Stimulated activated CD4-positive, alpha-beta T cell treated with anti-CD3 and anti-CD28 coated beads, Interleukin-15, amount 100 ng/mL, for 1 hour (primary cell): ENCODE measurements at regions not wholly inside any gene's neighbourhood (a gene's known extent, or its start where the extent isn't known, plus 50 kb on each side); places are given as distances from the start of the nearest gene placed in this dataset.
"Not testable (repeated sequence)": the region's sequence is repeated elsewhere in the genome, so short reads cannot be mapped to it uniquely, and the experiment has no call there.

Experiments
- DNase-seq, 2 donors: peaks; one replicate each; pipeline ENCODE4 v3.0.0-alpha.2; 2020; ENCODE audit warnings: low read depth in 1 of 2, low spot score in 1 of 2

DNA sequence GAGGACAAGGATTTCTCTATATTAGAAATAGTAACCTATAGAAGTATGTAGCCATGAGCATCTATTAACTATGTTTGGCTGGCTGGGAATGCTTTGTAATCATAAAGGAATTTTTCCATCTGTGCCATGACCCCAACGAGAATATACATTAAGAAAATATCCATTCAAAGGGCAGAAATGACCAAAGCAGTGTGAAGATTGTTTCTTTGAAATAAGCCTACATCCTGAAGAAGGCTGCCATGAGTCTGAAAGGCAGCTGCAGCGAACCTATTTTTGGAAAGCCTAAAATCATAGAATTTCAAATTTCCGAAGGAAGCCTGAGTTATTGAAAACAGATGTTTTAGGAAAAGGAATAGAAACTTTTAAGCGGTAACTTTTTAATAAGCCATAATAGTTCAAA is 244.2 kb upstream of the FOXK1 start:
- DNase-seq: no peak

DNA sequence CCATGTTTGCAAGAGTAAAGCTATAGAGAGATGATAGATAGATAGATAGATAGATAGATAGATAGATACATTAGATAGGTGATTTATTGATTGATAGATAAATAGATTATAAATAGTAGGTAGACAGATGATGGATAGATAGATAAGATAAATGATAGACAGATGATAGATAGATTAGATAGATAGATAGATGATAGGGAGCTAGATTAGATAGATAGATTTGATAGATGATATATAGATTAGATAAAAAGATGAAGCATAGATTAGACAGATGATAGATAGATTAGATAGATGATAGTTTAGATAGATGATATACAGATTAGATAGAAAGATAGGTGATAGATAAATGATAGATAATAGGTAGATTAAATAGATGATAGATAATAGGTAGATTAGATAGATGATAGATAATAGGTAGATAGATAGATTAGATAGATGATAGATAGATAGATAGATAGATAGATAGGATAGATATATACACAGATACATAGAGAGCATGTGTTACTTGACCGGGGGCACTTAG is 243.3 kb upstream of the FOXK1 start:
- DNase-seq: no peak

DNA sequence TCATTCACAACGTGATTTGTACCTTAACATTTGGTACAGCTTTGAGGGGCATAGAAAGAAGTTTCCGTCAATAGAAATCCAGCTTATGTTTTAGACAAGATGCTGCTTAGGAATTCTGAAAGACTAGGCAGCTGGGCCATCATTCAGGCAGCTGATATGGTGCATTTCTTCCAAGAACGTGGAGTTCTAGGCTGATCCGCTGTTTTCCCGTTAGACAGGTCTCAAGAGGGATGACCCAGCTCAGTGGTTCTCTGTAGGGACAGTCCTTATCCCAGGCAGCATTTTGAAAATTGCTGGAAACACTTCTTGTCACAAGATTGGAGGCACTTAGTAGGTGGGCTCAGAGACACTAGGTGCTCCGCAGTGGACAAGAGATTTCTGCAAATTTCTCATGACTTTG is 242.7 kb upstream of the FOXK1 start:
- no peak for DNase-seq

DNA sequence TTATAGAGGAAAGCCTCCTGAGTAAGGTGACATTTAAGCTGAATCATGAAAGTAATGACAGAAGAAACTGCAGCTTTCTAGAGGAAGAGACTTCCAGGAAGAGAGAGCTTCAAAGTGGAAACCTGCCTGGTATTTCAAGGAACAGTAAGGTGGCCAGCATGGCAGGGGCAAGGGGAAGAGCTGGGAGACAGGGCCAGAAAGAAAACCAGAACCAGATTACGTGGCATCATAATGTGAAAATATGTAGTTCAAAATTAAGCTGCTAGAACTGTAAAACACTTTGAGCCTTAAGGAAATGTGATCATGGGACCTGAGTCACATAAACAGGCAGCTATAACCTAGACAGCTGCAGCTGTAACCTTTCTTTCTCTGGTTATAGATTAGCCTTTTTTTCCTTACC is 238.0 kb upstream of the FOXK1 start:
- DNase-seq: no peak

DNA sequence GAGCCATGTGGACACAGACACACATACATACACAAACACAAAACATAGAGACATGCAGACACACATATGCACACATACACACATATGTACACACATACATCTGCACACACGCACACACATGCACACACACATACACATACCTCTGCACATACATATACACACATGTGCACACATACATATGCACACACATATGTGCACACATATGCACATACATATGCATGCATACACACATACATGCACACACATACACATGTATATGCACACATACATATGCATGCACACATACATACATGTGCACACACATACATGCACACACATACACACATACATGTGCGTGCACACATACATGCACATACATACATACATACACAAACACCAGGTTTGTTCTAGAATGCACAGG is 236.3 kb upstream of the FOXK1 start:
- no peak for DNase-seq

DNA sequence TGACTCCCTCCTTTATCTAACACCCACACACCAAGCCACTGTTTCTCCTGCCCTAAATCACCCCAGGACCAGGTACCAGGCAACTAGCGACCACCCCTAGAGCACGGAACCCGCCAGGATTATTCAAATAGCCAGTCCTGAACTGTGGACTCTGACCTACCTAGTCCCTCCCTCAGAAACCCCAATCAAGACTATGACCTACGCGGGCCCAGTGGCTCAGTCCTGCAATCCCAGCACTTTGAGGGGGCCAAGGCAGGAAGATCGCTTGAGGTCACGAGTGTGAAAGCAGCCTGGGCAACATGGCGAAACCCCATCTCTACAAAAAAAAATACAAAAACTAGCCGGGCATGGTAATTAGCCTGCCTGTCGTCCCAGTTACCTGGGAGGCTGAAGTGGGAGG is 232.8 kb upstream of the FOXK1 start:
- no peak for DNase-seq

DNA sequence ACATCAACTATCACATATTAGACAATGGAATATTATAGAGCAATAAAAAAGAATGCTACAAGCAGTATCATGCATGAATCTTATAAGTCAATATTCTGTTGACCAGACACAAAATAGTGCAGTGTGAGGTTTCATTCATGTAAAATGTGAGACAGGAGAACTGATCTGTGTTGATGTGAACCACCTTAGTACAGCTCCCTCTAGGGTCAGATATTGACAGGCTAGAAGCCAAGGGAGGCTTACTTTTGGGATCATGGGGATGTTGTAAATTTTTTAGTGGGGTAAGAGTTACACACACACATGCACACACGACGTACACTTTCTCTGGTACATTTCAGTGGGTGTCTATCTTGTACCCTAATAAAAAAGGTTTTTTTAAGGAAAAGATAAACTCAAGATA is 231.6 kb upstream of the FOXK1 start:
- no peak for DNase-seq

DNA sequence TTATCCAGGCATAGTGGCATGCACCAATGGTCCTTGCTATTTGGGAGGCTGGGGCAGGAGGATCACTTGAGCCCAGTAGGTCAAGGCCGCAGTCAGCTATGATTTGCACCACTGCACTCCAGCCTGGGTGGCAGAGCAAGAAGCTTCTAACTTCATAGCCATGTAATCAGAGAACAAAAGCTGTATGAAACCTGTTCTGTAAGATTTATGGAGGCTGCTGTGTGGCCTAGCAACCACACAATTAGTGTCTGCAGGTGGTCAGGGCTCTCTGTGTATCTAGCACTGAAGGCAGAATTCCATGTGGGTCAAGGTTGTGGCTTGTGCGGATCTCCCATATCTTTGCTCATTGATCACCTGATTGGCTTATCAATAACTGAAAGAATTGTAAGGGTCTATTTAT is 221.5 kb upstream of the FOXK1 start:
- no peak for DNase-seq

DNA sequence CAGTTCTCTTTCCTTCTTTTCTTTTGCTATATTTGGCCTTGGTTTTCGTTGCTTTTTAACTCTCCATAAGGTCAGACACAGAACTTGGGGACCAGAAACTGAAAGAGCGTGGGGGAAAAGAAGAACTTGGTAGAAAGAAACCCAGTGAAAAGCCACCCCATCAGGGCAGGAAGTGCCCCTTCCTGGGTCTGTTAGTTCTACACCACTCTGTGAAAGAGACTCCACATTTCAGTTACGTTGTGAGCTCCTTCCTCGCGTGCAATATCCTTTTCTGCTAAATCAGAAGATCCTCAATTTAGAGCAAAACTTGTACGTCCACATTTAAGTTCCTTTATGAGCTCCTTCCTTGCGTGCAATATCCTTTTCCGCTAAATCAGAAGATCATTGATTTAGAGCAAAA is 220.6 kb upstream of the FOXK1 start:
- no peak for DNase-seq

DNA sequence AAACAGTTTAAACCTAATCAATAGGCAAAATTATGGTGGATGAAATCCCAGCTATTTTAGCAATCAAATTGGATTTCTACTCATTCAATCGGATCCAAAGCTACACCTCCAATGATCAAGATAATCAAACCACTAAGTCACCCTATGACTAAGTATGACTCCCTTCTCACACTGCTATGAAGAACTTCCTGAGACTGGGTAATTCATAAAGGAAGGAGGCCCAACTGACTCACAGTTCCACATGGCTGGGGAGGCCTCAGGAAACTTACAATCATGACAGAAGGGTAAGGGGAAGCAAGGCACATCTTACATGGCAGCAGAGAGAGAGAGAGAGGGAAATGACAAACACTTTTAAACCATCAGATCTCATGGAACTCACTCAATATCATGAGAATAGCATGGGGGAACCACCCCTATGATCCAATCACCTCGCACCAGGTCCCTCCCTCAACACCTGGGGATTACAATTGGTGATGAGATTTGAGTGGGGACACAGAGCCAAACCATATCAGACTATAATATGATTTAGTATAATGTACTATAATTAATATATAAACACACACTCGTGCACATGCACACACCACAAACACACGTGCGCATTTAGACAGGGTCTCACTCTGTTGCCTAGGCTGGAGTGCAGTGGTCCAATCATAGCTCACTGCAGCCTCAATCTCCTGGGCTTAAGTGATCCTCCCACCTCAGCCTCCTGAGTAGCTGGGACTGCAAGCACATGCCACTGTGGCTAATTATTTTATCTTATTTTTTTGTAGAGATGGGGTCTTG is 213.6 kb upstream of the FOXK1 start:
- no peak for DNase-seq

DNA sequence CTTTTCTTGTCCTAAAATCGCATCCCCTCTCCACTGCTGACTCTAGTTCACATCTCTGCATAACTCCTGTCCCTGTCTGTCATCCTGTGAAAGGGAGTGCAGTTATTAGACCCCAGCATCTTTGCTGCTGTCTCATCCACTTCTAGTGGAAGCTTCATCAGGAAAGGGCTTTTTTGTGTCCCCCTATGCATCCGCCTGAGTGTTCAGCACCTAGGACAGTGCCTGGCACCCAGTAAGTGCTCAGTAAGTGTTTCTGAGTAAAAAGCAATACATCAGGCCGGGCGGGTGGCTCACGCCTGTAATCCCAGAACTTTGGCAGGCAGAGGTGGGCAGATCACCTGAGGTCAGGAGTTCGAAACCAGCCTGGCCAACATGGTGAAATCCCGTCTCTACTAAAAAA is 211.8 kb upstream of the FOXK1 start:
- no peak for DNase-seq

DNA sequence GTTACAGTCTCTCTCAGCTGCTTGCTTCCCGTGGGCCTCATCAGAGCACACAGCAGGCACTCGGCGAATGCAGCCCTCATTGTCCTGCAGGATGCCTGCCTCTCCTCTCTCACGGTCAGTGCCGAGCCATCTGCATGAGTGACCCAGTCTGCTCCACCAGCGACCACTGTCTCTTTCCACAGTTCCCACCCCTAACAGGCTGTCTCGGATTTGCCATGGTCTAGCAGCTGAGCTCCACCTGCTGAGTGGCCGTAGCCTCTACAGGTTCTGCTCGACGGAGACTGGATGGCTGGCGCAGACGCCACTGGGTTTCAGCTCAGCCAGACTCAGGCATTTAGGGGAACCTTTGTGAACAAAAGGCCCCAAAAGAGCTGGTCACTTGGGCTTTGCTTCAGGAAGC is 209.4 kb upstream of the FOXK1 start:
- no peak for DNase-seq

DNA sequence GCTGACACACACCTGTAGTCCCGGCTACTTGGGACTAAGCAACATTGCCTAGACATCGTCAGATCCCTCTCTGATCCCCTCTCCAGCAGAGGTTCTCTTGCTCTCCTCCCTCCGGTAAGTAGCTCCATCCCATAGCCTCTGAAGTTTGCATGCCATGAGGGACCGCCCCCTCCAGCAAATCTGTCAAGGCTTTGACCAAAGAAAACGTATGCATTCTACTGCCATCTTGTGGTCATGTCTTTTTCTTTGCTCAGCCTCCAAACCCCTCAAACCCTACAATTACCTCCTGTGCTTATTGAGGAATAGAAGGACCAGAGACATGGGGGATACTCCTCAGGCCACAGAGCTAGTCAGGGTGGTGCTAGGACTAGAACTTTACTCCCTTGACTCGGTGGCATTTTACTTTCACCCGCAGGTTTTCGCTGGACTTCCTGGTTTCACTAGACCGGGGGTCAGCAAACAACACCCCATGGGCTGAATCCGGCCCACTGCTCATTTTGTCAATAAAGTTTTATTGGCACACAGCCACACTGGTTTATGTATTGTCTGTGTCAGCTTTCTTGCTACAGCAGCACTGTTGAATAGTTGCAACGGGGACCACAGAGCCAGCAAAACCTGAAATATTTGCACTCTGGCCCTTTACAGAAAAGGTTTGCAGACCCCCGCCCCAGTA is 202.6 kb upstream of the FOXK1 start:
- DNase-seq: no peak

DNA sequence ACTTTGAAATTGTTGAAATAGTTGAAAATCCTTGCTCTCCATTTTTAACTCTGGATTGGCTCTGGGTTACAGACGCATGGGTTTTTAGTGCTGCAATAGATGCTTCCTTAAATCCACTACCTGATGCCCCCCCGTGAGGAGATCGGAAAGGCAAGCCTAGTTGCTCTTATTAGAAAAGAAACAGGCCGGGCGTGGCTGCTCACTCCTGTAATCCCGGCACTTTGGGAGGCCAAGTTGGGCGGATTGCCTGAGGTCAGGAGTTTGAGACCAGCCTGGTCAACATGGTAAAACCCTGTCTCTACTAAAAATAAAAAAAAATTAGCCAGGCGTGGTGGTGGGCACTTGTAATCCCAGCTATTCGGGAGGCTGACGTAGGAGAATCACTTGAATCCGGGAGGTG is 202.0 kb upstream of the FOXK1 start:
- DNase-seq: not testable (repeated sequence)

DNA sequence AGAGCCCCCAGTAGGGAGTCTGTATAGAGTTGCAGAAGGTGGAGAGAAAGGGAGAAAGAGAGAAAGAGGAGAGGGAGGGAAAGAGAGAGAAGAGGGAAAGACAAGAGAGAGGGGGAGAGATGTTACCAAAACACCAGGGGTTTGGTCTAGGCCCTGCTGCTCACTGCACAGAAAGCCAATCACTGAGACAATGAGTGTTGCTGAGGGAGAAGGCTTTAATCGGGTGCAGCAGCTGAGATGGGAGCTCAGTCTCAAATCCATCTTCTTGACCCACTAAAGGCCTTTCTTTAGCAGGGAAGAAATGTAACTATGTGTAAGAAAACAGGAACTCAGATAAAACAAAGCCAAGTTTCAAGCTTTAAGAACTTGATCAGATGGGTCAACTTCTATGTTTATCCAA is 198.2 kb upstream of the FOXK1 start:
- no peak for DNase-seq

DNA sequence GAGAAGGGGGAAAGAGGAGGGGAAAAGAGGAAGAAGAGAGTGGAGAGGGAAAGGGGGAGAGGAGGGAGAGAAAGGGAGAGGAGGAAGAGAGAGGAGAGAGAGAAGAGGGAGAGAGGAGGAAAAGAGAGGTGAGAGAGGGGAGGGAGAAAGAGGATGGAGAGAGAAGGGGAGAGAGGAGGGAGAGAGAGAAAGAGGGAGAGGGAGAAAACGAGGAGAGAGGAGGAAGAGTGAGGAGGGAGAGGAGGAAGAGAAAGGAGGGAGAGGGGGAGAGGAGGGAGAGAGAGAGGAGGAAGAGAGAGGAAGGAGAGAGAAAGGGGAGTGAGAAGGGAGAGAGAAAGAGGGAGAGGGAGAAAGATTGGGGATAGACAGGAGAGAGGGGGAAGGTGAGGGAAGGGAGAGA is 197.6 kb upstream of the FOXK1 start:
- DNase-seq: no peak

DNA sequence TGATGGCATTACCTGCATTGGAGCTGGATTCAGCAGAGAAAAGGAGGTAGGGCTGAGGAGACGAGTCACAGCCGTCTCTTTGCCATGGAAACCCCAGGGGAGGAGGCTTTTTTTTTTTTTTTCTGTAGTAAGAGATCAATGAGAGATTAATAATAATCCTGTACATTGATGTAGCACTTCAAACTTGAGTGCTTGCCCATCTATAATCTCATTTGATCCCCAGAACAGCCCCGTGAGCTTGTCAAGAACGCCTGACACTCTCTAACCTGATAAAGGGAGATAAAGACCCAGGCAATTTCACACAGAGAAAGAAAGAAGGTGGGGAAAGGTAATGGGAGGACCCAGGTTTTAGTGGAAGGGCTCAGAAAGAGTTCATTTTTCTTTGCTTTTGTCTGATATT is 195.2 kb upstream of the FOXK1 start:
- DNase-seq: no peak

DNA sequence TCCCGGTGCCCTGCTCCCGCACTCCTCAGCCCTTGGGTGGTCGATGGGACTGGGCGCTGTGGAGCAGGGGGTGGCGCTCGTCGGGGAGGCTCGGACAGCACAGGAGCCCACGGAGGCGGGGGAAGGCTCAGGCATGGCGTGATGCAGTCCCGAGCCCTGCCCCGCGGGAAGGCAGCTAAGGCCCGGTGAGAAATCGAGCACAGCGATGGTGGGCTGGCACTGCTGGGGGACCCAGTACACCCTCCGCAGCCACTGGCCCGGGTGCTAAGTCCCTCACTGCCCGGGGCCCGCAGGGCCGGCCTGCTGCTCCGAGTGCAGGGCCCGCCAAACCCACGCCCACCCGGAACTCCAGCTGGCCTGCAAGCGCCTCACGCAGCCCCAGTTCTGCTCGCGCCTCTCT is 185.2 kb upstream of the FOXK1 start:
- DNase-seq: not testable (repeated sequence)

DNA sequence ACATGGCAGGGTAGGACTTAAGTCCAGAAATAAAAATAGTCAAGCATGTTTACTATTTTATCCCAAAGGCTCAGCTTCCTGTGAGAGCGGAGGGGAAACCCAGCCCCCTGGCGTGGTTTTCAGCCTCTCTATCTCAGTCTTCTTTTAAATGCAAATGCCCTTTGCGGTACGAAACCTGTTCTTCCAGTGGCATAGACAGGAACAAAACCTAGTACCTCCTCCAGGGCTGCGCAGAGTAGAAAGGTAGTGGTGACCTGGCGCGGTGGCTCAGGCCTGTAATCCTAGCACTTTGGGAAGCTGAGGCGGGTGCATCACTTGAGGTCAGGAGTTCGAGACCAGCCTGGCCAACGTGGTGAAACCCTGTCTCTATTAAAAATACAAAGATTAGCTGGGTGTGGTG is 181.3 kb upstream of the FOXK1 start:
- DNase-seq: no peak

DNA sequence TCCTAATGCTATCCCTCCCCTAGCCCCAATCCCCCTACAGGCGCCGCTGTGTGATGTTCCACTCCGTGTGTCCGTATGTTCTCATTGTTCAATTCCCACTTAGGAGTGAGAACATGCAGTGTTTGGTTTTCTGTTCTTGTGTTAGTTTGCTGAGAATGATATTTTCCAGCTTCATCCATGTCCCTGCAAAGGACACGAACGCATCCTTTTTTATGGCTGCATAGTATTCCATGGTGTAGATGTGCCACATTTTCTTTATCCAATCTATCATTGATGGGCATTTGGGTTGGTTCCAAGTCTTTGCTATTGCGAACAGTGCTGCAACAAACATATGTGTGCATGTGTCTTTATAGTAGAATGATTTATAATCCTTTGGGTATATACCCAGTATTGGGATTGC is 174.2 kb upstream of the FOXK1 start:
- DNase-seq: not testable (repeated sequence)

DNA sequence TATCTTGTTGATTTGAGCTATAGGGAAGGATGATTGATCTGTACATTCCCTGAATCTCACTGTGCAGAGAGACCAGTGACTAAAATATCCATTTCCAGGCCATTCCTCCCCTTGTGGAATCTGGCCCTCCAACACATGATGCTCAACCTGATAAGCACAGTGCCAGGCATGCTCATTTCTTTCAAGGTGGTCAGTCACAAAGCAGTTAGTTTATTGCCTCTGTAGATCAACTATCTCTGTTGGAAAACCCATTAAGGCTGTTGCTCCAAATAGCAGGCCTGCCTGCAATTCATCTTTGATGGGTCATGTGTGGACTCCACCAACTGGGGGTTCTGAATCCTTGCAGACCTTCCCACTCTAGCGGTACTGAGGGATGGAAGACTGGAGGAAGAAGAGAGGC is 168.6 kb upstream of the FOXK1 start:
- DNase-seq: no peak

DNA sequence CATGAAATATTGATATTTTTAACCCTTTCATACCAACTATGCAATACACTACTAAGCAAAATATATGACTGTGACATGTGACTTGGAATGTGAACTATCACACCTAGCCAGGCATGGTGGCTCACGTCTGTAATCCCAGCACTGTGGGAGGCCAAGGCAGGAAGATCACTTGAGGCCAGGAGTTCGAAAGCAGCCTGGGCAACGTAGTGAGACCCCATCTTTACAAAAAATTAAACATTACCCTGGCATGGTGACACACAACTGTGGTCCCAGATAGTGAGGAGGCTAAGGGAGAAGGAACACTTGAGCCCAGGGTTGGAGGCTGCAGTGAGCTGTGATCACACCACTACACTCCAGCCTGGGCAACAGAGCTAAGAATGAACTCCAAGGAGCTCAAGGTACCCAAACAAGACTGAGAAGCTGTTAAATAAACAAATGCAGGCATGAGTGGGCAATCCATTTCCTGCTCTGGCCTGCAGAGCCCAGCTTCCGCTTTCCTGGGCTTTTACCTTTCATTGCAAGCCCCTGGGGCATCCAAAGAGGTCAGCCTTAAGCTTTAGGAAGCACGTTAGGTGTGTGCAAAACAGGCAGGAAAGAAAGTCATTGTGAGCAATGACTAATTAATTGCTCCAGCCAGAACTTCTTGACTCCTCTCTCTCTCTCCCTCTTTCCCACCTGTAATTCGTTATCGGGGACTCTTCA is 162.1 kb upstream of the FOXK1 start:
- DNase-seq: no peak
